ENCODE measurements at regions not wholly inside any gene's neighbourhood (a gene's known extent, or its start where the extent isn't known, plus 50 kb on each side); places are given as distances from the start of the nearest gene placed in this dataset. TPM values are rescaled to one million over a fixed set of nuclear protein-coding genes. Genes with fewer than 3 reads are reported as not detected.

Small RNA genes lying in the stretch of these regions (small RNA-seq; reads per million reads assigned to genes)
- not detected for gene RNA5SP181 (ENCODE audit: insufficient read length, low read depth)
